ENCODE measurements at regions not wholly inside any gene's neighbourhood (a gene's known extent, or its start where the extent isn't known, plus 50 kb on each side); places are given as distances from the start of the nearest gene placed in this dataset.
"Not testable (repeated sequence)": the region's sequence is repeated elsewhere in the genome, so short reads cannot be mapped to it uniquely, and the experiment has no call there.

- Histone ChIP-seq H3K79me2 (ENCODE audit: insufficient read depth, low read length) (no peaks in the 10 kb centered on the region), H2AFZ (ENCODE audit: low read length) (no peak overlapping the region), H3K36me3 (replicated peaks in 1 of 2; ENCODE audit: control insufficient read depth in 1 of 2, insufficient read depth in 2 of 2, low read length in 2 of 2) (no peaks in the 10 kb centered on the region), H3K27me3 (ENCODE audit: control insufficient read depth in 1 of 2, insufficient read depth in 2 of 2, low read length in 2 of 2) (no peaks in the 10 kb centered on the region), H3K4me2 (ENCODE audit: low read depth, low read length) (no peak overlapping the region), H3K27ac (ENCODE audit: extremely low read length, insufficient read depth, low read length) (no peak overlapping the region), H3K9ac (ENCODE audit: insufficient read depth, low read depth, low read length) (no peak overlapping the region), H4K20me1 (ENCODE audit: insufficient read depth, low read length) (no peaks in the 10 kb centered on the region), H3K4me3 (replicated peaks in 1 of 3; ENCODE audit: insufficient read depth in 1 of 3, low read depth in 2 of 3, low read length in 3 of 3) (no peak overlapping the region), H3K4me1 (ENCODE audit: insufficient read depth, low read length) (no peaks in the 10 kb centered on the region), H3K9me3 (ENCODE audit: low read length) (no peaks in the 10 kb centered on the region)
- WGBS (ENCODE audit: low lambda C conversion rate), result 21% methylated on average over 2 of the region's 2 CpGs
- FAIRE-seq (no peak), DNase-seq (ENCODE audit: low spot score) (no peak), ATAC-seq (no peak)
- in situ Hi-C loops (cut with HindIII; ENCODE audit: extremely low pct_ligation_motif_present, low pct_unique_long_range_greater_than_20kb), result no loop called here
- no TSS peak for BruUV-seq (replicated peaks)
- intact Hi-C loops (cut with micrococcal nuclease; ENCODE audit: unreplicated experiment), result no loop called here
- ChIA-PET POLR2A (no interaction called here), CTCF (ENCODE audit: low intra/inter-chr PET ratio, low total read pairs) (no interaction called here)
- no peak for TF ChIP-seq E2F1 (CRISPR knock-in tag; IDR thresholded peaks at IDR 0.05)
These were observed 185.5 kb downstream of the COL12A1 start for GRCh38 chr6:75020376-75020775.

- Histone ChIP-seq H2AFZ (ENCODE audit: low read length) (no peak overlapping the region), H3K4me1 (ENCODE audit: insufficient read depth, low read length) (no peaks in the 10 kb centered on the region), H3K4me3 (replicated peaks in 1 of 3; ENCODE audit: insufficient read depth in 1 of 3, low read depth in 2 of 3, low read length in 3 of 3) (no peak overlapping the region), H3K36me3 (replicated peaks in 1 of 2; ENCODE audit: control insufficient read depth in 1 of 2, insufficient read depth in 2 of 2, low read length in 2 of 2) (no peaks in the 10 kb centered on the region), H4K20me1 (ENCODE audit: insufficient read depth, low read length) (no peaks in the 10 kb centered on the region), H3K27me3 (ENCODE audit: control insufficient read depth in 1 of 2, insufficient read depth in 2 of 2, low read length in 2 of 2) (no peaks in the 10 kb centered on the region), H3K27ac (ENCODE audit: extremely low read length, insufficient read depth, low read length) (no peak overlapping the region), H3K79me2 (ENCODE audit: insufficient read depth, low read length) (no peaks in the 10 kb centered on the region), H3K9me3 (ENCODE audit: low read length) (no peaks in the 10 kb centered on the region), H3K9ac (ENCODE audit: insufficient read depth, low read depth, low read length) (no peak overlapping the region), H3K4me2 (ENCODE audit: low read depth, low read length) (no peak overlapping the region)
- FAIRE-seq (no peak), ATAC-seq (no peak), DNase-seq (ENCODE audit: low spot score) (no peak)
- intact Hi-C loops (cut with micrococcal nuclease; ENCODE audit: unreplicated experiment) (no loop called here), in situ Hi-C loops (cut with HindIII; ENCODE audit: extremely low pct_ligation_motif_present, low pct_unique_long_range_greater_than_20kb) (no loop called here)
- peak; percentile 76 for TF ChIP-seq ATF7 (IDR thresholded peaks at IDR 0.05)
- TF ChIP-seq ATF7 (CRISPR knock-in tag; IDR thresholded peaks at IDR 0.05), result no peak
- 0 out of 2 replicates have a peak, but pooled peaks have one; percentile 8 for TF ChIP-seq CREB1 (IDR thresholded peaks at IDR 0.05)
- no peak for TF ChIP-seq CREB1 (CRISPR knock-in tag; IDR thresholded peaks at IDR 0.05)
- TF ChIP-seq ZNF546 (CRISPR knock-in tag; conservative IDR thresholded peaks at IDR 0.05), result no peak
- TF ChIP-seq ZNF761 (CRISPR knock-in tag; conservative IDR thresholded peaks at IDR 0.05), result no peak
- no peak for TF ChIP-seq MBNL3 (CRISPR knock-in tag; conservative IDR thresholded peaks at IDR 0.05)
- ChIA-PET POLR2A (no interaction called here), CTCF (ENCODE audit: low intra/inter-chr PET ratio, low total read pairs) (no interaction called here)
- 0% methylated on average over 2 of the region's 2 CpGs for WGBS (ENCODE audit: low lambda C conversion rate)
- no TSS peak for BruUV-seq (replicated peaks)
These were observed 193.8 kb downstream of the COL12A1 start for GRCh38 chr6:75012018-75012417.

- BruUV-seq (replicated peaks); H3K36me3 ChIP-seq (replicated peaks in 1 of 2; ENCODE audit: control insufficient read depth in 1 of 2, insufficient read depth in 2 of 2, low read length in 2 of 2); DNase-seq (ENCODE audit: low spot score); ATAC-seq; H3K27ac ChIP-seq (ENCODE audit: extremely low read length, insufficient read depth, low read length); CTCF ChIA-PET (ENCODE audit: low intra/inter-chr PET ratio, low total read pairs); H3K4me2 ChIP-seq (ENCODE audit: low read depth, low read length); POLR2A ChIA-PET; intact Hi-C loops (cut with micrococcal nuclease; ENCODE audit: unreplicated experiment); H3K9ac ChIP-seq (ENCODE audit: insufficient read depth, low read depth, low read length); FAIRE-seq; H2AFZ ChIP-seq (ENCODE audit: low read length); H3K4me3 ChIP-seq (replicated peaks in 1 of 3; ENCODE audit: insufficient read depth in 1 of 3, low read depth in 2 of 3, low read length in 3 of 3); in situ Hi-C loops (cut with HindIII; ENCODE audit: extremely low pct_ligation_motif_present, low pct_unique_long_range_greater_than_20kb); H3K79me2 ChIP-seq (ENCODE audit: insufficient read depth, low read length); H3K27me3 ChIP-seq (ENCODE audit: control insufficient read depth in 1 of 2, insufficient read depth in 2 of 2, low read length in 2 of 2); H3K4me1 ChIP-seq (ENCODE audit: insufficient read depth, low read length); H4K20me1 ChIP-seq (ENCODE audit: insufficient read depth, low read length); H3K9me3 ChIP-seq (ENCODE audit: low read length): not testable (repeated sequence)
- 60% methylated on average over 1 of the region's 8 CpGs for WGBS (ENCODE audit: low lambda C conversion rate)
These were observed 201.9 kb downstream of the COL12A1 start for GRCh38 chr6:75003984-75004383.

Data from HepG2 (cell line).